Stimulated activated CD8-positive, alpha-beta memory T cell treated with anti-CD3 and anti-CD28 coated beads, Interleukin-12 subunit alpha, Interleukin-12 subunit beta, amount 100 ng/mL, for 1 hour (primary cell): ENCODE measurements at regions not wholly inside any gene's neighbourhood (a gene's known extent, or its start where the extent isn't known, plus 50 kb on each side); places are given as distances from the start of the nearest gene placed in this dataset.
A peak's percentile ranks its signal among the peaks of the same experiment; 100 is the strongest.

Source experiments
- DNase-seq: peaks from one replicate; pipeline ENCODE4 v3.0.0-alpha.2; 2020; ENCODE audit warnings: low read depth

DNA sequence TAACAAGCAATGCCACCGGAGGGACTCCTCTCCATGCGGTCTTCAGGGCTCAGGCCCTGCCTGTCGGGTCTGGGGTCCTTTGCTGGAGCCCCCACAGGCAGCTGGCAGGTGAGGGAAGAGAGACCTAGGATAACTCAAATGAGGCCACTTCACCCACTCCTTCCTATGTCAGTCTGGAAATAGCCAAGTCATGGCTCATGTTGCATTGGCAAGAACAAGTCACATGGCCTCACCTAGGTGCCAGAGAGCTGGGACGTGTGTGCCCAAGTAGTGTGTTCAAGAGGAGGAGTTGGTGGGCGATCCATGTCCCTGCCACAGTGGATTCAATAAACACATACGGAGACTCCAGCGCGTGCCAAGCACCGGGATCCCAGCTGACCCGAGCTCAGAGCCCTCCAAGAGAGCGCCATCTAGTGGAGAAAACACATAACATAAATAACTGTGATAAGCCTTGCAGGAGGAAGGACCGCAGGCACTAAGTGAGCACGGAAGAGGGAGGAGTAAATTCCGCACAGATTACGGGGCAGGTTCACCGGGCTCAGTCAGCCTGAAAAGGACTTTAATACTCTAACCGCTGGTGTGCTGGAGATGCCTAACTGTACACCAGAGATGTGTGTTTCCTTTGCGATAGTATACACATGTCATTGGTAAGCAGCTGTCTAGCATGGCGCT, 580.8 kb downstream of the CCDC171 start:
- DNase-seq = no peak

DNA sequence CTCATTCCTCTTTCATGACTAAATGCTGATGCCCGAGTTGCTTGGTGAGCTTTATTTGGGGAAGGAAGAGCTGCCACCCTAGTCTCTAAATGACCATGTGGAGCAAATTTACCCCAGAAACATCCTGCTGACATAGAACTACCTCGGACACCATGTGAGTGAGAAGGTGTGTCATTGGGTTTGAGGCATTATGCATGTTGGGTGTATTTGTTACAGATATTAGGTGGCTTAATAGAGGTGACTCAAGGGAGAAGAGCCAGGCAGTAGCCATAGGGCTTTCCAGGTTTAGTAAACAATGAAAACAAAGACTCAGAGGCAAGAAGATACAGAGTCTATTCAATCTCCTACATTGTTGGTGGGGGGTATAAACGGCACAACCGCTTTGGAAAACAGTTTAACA, 581.5 kb downstream of the CCDC171 start:
- DNase-seq = no peak

DNA sequence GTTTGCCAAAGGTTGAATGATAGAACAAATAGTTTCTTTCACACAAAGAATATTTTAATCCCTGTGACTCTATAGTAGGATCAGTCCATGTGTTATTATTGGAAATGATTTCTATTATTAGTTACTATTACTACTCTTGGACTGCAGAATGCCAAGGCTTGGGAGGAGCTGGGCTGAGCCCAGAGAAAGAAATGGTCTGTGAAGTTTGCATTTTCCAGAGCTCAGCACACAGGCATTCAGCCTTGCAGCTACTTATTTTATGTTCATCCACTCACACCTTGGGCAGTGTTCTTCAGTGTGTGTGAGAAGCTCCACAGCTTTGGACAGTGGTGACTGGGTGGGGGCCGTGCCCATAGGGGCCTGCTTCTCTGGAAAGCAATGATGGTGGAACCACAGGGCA, 583.1 kb downstream of the CCDC171 start:
- no peak for DNase-seq

DNA sequence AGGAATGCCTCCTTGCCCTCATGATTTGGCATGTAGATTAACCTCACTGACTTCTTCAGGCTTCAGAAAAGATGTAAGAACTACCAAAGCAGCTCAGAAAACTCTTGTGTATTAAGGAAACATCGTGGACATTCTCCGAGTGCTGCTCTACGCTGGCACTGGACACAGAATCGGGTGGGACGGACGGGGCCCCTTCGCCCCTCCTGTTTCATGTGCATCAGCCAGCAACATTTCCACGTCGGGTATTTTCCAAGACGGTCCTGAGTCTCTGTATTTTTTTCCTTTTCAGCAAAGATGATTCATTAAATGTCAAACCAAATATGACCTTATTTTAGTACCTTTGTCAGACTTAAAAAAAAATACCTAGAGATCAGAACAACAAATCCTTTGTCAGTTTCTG, 583.6 kb downstream of the CCDC171 start:
- DNase-seq = no peak

DNA sequence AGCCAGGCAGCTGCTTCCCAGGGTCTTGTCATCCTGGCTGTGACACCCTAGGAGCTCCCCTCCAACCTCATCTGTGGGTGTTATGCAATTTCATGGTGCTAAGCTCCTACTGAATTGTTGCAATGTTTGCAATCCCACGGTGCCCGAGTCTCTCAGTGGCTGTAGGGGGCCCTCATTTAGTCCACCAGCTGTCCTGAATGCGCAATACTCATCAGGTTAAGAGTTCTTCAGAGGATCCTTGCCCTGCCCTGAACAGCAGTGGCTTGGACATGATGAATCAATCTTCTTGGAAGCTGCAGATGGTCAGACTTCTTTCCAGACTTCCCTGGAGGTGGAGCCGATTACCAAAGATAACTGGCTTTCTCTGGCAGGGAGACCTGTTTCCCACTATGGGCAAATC, 584.1 kb downstream of the CCDC171 start:
- no peak for DNase-seq

DNA sequence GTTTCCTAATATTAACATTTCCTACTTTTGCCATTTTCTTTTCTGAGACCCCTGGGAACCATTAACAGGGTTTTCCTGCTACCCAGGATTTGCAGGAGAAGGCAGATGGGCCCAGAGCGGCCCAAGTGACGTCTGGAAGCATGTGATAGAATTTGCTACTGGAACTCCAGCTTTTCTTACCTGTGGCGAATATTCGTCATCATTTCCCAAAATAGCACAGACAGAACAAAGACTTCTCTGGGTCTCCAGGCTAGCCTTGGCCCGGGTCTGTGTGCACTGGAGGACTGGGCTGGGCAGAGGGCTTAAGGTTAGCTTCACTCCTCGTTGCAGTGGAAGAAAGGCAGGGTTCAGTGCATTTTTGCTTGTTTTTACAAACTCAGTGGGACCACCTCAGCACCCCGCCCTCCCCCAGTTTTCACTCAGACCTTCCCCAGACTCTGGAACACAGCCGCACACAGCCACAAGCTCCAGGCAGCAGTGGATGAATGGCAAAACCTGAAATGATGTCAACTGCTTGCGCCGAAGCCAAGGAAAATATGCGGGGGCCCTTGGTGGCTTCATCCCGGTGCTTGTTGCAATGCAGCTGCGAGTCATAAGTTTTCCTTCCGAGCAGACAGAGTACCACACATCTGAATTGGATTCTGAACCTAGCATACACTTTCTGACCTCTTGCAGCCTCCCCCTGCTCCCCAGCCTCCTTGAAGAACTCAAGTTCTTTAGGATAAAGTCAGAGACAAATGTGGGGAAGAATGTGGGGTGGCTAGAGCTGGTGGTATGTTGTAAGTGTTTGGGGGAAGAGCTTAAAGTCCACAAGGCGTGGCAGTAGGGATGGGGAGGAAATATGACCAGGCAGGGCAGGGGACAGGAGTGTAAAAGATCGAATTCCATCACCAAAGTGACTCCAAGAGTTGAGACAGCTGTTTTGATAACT, 586.0 kb downstream of the CCDC171 start:
- DNase-seq = no peak

DNA sequence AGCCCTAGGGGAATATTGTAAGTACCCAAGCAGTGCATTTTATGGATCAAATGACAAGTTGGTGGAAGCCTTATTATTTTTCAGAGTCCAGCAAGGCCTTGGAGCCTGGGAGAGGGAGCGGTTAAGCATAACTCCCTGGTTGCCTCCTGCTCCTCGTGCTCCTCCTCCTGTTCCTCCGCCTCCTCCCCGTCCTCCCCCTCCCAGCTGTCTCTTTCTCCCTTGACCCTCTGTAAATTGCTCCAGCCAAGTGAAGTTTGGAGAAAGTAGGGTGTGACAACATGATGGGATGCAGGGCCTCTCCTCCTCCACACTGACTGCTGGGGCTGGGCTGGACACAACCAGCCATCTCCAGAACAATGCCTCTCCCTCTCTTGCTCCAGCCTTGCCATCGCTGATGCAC, 586.9 kb downstream of the CCDC171 start:
- DNase-seq = no peak

DNA sequence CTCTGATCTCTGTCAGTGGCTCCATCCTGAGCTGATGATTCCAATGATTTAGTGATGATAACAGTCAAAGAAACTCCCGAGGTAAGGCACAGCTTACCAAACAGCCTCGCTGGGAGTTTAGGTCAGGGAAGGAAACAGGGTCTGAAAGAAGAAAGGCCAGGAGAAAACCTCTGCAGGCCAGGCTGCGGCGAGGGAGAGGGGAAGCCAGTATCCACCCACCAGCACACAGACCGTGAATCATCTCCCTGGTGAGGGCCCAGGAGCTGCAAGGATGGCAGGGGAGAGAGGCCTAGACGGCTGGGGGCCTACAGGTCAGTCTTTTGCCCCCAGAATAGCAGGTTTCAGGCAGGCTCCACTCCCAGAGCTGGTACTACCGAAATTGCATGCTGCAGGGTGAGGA, 590.5 kb downstream of the CCDC171 start:
- DNase-seq = no peak

DNA sequence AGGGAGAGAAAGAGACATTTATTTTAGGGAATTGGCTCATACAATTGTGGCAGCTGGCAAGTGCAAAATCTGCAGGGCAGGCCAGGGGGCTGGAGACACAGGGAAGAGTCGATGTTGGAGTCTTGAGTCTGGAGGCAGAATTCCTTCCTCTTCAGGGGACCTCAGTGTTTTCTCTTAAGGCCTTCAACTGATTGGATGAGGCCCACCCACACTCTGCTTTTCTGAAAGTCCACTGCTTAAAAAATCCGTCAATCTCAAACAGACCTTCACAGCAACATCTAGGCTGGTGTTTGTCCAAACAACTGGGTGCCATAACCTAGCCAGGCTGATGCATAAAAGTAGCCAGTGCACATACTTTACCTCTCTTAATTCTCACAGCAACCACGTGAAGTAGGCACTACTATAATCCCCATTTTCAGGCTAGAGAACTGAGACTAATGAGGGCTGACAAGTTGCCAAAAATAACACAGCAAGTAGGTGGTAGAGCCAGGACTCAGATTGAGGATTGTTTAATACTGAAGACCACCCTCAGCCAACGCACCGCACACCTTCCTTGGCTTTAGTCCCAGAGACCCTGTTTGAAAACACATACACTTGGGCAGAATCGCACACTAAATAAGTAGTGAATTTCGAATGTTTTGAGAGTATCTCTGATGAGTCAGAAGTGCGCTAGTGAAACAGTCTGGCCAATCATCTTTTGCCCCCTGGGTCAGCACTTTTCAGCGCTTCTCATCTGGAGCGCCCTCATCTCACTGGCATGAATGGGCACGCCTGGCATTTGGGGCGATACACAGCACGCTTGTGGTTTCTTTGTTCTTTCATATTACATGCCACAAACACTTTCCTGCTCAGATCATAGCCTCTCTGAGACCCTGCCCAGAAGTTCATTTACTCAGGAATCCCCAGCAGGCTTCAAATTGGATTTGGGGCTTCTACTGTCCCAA, 591.4 kb downstream of the CCDC171 start:
- no peak for DNase-seq

DNA sequence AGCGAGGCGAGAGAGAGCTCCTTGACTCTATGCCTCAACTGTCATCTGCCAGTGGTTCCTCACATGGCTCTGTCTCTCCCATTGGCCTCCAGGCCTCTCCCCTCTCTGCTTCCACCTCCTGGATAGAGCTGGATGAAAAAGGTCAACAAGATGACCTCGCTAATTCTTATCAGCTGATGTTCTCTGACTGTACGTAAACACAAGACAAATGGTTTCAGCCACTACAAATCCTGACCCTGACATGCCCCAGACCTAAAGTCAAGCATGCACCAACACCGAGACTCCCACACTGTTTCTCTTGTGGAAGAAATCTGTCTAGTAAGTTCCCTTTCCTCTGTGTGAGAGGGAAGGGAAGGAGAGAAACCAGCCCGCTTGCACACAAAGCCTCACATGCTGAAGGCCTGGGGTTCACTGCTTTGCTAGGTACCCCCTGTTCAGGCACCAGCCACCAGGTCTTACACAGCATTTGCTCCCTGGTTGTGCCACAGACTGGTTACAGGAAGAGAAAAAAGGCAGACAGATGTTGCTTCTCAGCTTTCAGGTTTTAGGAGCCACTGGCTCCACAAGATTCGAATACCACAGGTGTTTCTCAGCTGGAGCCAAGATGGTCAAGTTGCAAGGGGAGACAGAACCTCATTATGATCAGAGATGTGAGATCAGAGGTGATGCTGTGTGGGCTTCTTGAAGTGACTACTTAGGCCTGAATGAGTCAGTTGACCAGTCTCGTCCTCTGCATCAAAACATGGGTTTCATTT, 592.5 kb downstream of the CCDC171 start:
- DNase-seq = no peak

DNA sequence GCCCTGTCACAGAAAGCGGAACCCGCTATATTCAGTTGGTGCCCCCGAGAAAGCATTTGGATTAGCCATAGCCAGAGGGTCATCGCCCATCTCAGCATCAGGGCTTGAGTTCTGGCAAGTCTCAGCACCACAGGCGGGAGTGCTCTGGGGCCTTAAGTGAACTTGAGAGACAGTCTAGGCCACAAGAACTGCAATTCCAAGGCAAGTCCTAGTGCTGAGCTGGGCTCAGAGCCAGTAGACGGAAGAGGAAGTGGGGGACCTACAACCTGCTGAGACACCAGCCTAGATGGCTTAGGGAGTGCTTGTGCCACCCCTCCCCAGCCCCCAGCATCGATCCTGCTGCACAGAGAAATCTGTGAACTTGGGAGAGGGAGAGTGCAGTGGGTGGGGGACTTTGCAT, 594.9 kb downstream of the CCDC171 start:
- no peak for DNase-seq

DNA sequence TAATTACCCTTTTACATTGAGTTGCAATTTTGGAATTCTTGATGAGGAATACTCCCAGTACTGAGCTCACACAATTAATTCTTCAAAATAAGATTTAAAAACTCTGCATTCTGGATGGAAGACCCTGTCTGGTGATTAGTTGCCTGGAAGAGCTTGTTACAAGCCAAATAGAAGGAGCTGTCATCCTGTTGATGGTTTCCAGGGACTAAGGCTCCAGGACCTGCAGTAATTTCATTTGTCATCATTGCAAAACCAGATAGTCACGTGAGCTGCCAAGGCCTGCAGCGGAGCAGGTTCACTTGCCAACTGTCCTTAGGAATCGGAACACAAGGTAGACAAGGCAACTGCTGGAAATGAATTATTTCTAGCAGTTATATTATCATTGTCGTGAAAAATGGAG, 597.7 kb downstream of the CCDC171 start:
- DNase-seq = no peak

DNA sequence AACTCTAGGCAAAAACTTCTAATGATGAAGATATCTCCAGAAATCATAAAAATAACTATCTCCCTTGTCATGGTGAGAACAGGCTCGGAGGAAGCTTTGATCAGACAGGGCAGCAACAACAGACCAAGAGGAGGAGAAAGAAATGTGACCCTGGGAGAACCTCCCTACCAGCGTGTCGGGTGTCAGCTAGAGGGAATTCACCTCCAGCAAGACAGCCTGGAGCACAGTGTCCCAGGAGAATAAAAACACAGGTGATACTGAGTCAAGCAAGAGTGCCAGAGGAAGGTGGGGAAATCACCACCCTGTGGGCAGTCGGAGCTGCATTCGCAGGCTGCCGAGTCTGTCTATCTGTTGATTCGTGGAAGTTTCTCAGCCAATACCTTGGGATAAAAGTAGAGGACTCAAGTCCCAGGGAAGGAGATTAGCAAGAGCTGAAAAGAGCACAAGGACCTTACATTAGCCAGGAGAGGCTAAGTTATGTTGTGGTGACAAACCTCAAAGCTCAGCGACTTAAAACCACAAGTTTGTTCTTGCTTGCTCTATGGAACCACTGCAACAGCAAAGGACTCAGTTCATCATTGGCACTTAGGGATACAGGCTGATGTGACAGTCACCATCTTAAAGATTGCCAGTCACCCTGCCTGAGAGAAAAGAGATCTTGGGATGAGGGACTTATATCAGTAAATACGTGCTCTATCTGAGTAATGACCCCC, 598.3 kb downstream of the CCDC171 start:
- DNase-seq = no peak

DNA sequence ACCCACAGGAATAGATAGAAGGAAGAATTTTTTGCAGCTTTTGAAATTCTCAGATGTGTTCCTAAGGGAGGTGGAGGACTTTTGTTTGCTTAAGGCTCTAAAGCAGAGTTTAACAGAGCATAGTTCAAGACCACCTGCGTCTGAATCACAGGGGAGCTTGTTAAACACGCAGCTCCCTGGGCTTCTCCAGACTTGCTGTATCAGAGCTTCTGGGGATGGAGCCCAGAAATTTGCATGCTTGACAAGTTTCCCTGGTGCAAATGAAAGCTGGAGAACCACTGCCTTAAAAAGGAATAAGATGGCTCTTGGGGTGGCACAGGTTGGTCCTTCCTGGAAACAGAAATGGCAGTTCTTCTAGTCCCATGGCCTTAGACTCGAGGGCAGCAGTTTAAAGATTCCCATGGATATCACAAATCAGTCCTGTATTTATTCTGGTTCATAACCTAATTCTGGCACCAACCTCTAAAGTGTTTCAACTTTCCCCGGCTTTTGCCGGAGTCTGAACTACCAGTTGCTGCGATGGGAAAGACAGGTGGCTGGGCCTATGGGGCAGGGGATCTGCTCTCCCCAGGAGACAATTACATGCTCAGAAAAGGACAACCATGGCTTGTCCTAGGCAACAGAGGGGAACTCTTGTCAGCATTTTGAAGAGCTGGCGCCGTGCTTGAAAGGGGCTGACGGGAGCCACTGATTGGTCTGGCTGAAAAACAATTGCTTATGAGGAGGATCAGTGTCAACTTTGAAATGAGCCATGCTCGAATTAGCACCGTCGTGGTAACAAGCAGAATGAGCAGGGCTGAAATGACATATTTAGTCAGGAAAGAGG, 599.6 kb downstream of the CCDC171 start:
- no peak for DNase-seq

DNA sequence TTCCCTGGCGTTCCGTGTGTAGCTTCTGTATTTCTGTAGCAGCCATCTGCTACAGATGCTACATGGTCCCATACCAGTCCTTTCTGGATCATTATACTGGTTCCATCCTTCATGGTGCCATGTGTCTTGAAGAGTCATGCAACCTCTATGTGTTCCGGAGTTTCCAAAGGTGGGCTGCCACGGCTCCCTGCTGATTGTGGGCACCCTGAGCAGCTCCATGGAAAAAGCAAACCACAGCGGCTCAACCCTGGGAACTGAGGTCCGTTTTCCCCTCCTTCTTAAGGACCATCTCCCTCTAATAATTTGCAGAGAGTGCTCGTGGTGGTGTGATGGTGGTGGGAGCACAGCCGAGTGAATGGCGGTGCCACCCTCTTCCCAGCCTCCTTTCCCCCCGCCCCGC, 600.4 kb downstream of the CCDC171 start:
- DNase-seq = no peak

DNA sequence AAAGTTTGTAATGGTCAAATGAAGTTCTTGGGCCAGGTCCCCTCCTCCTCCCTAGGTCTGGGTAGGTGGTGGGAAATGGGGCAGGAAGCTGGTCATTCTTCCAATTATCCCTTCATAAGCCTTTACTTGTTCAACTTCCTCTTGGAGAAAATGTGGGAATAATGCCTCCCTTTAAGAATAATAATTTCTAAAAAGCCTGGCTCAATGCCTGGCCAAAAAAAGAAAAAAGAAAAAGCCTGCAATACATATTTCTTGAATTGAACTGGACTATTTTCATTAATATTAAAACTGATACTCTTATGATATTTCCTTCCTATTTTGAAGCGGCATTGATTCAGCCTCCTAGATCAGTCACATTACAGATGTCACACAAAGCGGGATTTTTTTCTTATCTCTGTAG, 600.9 kb downstream of the CCDC171 start:
- no peak for DNase-seq

DNA sequence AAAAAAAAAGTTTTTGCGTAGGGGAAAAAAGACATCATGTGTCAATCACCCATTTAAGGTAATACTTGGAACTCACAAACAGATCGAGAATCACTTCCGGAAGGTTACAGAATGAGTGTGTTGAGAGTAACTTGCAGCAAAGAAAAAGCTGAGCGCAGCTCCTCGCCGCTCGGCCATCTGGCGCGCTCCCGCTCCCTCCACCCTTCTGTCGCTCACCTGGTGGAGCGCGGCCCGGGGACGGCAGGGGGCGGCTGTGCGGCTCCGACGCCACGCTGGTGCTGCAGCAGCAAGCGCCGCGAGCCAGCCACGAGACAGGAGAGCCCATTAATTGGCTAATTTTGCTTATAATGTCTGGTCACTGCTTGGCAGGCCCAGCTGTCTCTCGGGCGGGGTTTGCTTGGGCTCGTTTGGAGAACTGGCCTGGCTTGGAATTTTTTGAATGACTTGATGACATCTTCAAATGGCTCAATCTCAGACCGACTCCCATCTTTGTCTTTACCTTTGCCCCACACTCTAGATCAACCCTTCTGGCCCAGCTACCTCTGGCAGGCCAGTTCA, 601.8 kb downstream of the CCDC171 start:
- DNase-seq = peak; percentile 16

DNA sequence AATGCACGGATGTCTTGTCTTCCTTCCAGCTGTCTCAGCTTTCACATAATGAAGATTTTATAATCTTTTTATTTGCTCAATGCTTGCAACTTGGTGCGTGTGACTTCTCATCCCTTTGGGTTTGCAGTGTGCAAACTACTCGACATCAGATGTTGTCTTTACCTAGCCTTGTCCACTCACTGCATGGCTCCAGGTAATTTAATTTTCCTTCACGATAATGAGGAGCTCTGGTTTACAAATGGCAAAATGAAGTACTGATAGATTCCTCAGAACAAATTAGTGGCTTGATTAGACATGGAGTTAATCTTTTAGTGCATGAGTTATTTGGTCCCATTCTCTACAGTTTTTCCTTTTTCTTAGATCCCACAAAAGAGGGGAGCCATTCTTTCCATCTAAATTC, 603.0 kb downstream of the CCDC171 start:
- DNase-seq = no peak

DNA sequence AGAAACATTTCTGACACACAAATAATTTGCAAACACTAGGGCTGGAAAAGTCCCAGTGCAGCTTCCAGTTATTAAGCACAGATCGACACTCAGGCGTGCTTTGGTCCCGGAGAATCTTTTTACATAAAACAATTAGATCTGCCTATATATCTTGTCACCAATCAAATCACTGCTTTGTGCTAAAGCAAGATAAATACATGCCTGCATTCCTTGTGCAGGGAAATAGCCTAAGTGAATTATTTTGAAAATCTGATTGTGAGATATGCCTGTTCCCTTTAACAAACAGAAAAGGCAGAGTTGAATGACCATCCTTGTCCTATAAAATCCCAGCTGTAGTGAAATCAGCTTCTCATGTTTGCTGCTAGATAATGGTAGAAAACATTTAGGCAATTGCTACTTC, 604.4 kb downstream of the CCDC171 start:
- no peak for DNase-seq

DNA sequence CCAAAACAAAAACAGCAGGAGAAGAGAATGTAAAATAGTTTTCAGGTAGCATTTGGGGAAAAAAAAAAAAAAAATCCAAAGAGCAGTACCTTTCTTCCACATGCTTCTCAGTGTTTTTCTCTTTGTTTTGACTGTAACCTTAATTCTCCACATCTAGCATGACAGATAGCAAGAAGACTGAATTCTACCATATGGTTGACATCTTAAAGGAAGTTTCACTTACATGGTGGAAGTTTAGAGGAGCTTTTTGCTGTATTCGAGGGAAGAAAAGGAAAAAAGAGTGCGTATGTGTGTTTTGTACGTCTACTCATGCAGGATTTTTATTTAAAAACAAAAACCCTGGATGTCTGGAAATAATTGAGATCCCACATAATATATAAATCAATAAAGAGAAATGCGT, 604.8 kb downstream of the CCDC171 start:
- no peak for DNase-seq
